ENCODE measurements at regions not wholly inside any gene's neighbourhood (a gene's known extent, or its start where the extent isn't known, plus 50 kb on each side); places are given as distances from the start of the nearest gene placed in this dataset.

- TF ChIP-seq BCLAF1 (IDR thresholded peaks at IDR 0.05; ENCODE audit: borderline replicate concordance in 1 of 2, control insufficient read depth in 1 of 2, low read depth in 2 of 2, low read length in 1 of 2) (no peak), HDAC3 (IDR thresholded peaks at IDR 0.05; ENCODE audit: borderline replicate concordance, partially characterized antibody) (no peak), ZNF253 (CRISPR knock-in tag; conservative IDR thresholded peaks at IDR 0.05) (no peak), NCOA2 (IDR thresholded peaks at IDR 0.05; ENCODE audit: partially characterized antibody in 2 of 2) (no peak), PHF21A (IDR thresholded peaks at IDR 0.05; ENCODE audit: borderline replicate concordance, low read depth) (no peak), MXD1 (CRISPR knock-in tag; IDR thresholded peaks at IDR 0.05; ENCODE audit: borderline replicate concordance, poor library complexity, severe bottlenecking) (no peak), ZNF277 (CRISPR knock-in tag; IDR thresholded peaks at IDR 0.05; ENCODE audit: borderline replicate concordance) (no peak), ZNF146 (CRISPR knock-in tag; IDR thresholded peaks at IDR 0.05; ENCODE audit: unreplicated experiment) (no peak), ZNF586 (CRISPR knock-in tag; conservative IDR thresholded peaks at IDR 0.05) (no peak), ZNF41 (CRISPR knock-in tag; conservative IDR thresholded peaks at IDR 0.05) (no peak)
Measured at GRCh38 chr10:84848967-84849366, 520.6 kb downstream of the CCSER2 start (continued).

Data from K562 (cell line).